NCI-H128 (cell line): ENCODE measurements at regions not wholly inside any gene's neighbourhood (a gene's known extent, or its start where the extent isn't known, plus 50 kb on each side); places are given as distances from the start of the nearest gene placed in this dataset.

Experiments used
- DNase-seq: peaks from one replicate; lab custom pipeline; 2025; ENCODE audit not compliant: unreplicated experiment; lab: John Stamatoyannopoulos, UW

- no peak for DNase-seq
Observed at GRCh38 chr2:156837635-156838370, 401.6 kb downstream of the GPD2 start.

GRCh38 chr2:156841321-156841720 is 405.1 kb downstream of the GPD2 start:
- no peak for DNase-seq

- no peak for DNase-seq
Observed at GRCh38 chr2:156845806-156846558, 409.8 kb downstream of the GPD2 start.

- no peak for DNase-seq
Observed at GRCh38 chr2:156852210-156852609, 405.3 kb upstream of the GALNT5 start.

GRCh38 chr2:156852681-156853080 is 404.8 kb upstream of the GALNT5 start:
- no peak for DNase-seq

- DNase-seq, result no peak
Observed at GRCh38 chr2:156864325-156864724, 393.2 kb upstream of the GALNT5 start.

- no peak for DNase-seq
Observed at GRCh38 chr2:156864753-156865152, 392.8 kb upstream of the GALNT5 start.

- DNase-seq, result no peak
Observed at GRCh38 chr2:156867201-156867600, 390.3 kb upstream of the GALNT5 start.

GRCh38 chr2:156874707-156875106 is 382.8 kb upstream of the GALNT5 start:
- no peak for DNase-seq

- no peak for DNase-seq
Observed at GRCh38 chr2:156883804-156884203, 373.7 kb upstream of the GALNT5 start.

- no peak for DNase-seq
Observed at GRCh38 chr2:156884216-156884615, 373.3 kb upstream of the GALNT5 start.

- DNase-seq, result no peak
Observed at GRCh38 chr2:156890529-156891148, 366.9 kb upstream of the GALNT5 start.

- no peak for DNase-seq
Observed at GRCh38 chr2:156891609-156892008, 365.9 kb upstream of the GALNT5 start.

GRCh38 chr2:156892467-156893281 is 364.8 kb upstream of the GALNT5 start:
- no peak for DNase-seq

GRCh38 chr2:156896294-156896693 is 361.2 kb upstream of the GALNT5 start:
- no peak for DNase-seq

GRCh38 chr2:156897548-156897947 is 360.0 kb upstream of the GALNT5 start:
- DNase-seq, result no peak

- no peak for DNase-seq
Observed at GRCh38 chr2:156901373-156902031, 356.0 kb upstream of the GALNT5 start.

- no peak for DNase-seq
Observed at GRCh38 chr2:156903335-156903734, 354.2 kb upstream of the GALNT5 start.

GRCh38 chr2:156907806-156908205 is 349.7 kb upstream of the GALNT5 start:
- DNase-seq, result no peak

- DNase-seq, result no peak
Observed at GRCh38 chr2:156908825-156909224, 348.7 kb upstream of the GALNT5 start.

- DNase-seq, result no peak
Observed at GRCh38 chr2:156909983-156910382, 347.5 kb upstream of the GALNT5 start.
